ENCODE measurements at regions not wholly inside any gene's neighbourhood (a gene's known extent, or its start where the extent isn't known, plus 50 kb on each side); places are given as distances from the start of the nearest gene placed in this dataset.

DNA sequence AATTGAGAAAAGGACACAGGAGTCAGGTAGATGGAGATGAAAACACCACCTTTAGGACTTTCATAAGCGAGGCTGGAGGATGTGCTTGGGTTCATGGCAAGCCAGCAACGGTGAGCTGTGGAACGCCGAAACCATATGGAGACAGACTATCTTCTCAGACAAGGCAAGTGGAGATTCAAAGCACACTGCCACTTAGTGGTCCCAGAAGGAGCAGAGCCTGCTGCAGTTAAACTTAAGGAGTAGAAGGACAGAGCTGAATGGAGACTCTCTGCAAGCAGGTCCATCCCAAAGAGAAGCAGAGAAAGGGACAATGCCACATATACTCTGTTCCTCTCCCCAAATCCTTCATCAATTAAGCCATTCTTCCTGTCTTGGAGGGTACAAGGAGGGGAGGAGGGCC lies 236.3 kb upstream of the HABP2 start:
- BruUV-seq (replicated peaks): no TSS peak
- Histone ChIP-seq H3K9me3 (ENCODE audit: control insufficient read depth, insufficient read depth, low read depth, low read length) (no peaks in the 10 kb centered on the region), H3K27ac (ENCODE audit: low read length) (no peak overlapping the region), H3K4me1 (ENCODE audit: control insufficient read depth, insufficient read depth, low read length) (no peaks in the 10 kb centered on the region), H3K4me3 (ENCODE audit: low read depth in 2 of 2, low read length in 2 of 2) (no peak overlapping the region), H3K36me3 (ENCODE audit: control insufficient read depth, insufficient read depth, low read length) (no peaks in the 10 kb centered on the region), H3K27me3 (ENCODE audit: control insufficient read depth, insufficient read depth, low read length) (peaks cover 10% of the 10 kb centered on the region)
- in situ Hi-C loops (cut with HindIII; ENCODE audit: low pct_unique_long_range_greater_than_20kb, low sequenced_read_pairs) (no loop called here), intact Hi-C loops (cut with micrococcal nuclease; ENCODE audit: unreplicated experiment) (no loop called here)
- POLR2A ChIA-PET: no interaction called here
- ATAC-seq (no peak), DNase-seq (ENCODE audit: low read depth, low spot score) (no peak)
- TF ChIP-seq, protein P1, sequence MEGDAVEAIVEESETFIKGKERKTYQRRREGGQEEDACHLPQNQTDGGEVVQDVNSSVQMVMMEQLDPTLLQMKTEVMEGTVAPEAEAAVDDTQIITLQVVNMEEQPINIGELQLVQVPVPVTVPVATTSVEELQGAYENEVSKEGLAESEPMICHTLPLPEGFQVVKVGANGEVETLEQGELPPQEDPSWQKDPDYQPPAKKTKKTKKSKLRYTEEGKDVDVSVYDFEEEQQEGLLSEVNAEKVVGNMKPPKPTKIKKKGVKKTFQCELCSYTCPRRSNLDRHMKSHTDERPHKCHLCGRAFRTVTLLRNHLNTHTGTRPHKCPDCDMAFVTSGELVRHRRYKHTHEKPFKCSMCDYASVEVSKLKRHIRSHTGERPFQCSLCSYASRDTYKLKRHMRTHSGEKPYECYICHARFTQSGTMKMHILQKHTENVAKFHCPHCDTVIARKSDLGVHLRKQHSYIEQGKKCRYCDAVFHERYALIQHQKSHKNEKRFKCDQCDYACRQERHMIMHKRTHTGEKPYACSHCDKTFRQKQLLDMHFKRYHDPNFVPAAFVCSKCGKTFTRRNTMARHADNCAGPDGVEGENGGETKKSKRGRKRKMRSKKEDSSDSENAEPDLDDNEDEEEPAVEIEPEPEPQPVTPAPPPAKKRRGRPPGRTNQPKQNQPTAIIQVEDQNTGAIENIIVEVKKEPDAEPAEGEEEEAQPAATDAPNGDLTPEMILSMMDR (IDR thresholded peaks at IDR 0.05): 0 out of 2 replicates have a peak, but pooled peaks have one; percentile 18
- TF ChIP-seq, protein P2, sequence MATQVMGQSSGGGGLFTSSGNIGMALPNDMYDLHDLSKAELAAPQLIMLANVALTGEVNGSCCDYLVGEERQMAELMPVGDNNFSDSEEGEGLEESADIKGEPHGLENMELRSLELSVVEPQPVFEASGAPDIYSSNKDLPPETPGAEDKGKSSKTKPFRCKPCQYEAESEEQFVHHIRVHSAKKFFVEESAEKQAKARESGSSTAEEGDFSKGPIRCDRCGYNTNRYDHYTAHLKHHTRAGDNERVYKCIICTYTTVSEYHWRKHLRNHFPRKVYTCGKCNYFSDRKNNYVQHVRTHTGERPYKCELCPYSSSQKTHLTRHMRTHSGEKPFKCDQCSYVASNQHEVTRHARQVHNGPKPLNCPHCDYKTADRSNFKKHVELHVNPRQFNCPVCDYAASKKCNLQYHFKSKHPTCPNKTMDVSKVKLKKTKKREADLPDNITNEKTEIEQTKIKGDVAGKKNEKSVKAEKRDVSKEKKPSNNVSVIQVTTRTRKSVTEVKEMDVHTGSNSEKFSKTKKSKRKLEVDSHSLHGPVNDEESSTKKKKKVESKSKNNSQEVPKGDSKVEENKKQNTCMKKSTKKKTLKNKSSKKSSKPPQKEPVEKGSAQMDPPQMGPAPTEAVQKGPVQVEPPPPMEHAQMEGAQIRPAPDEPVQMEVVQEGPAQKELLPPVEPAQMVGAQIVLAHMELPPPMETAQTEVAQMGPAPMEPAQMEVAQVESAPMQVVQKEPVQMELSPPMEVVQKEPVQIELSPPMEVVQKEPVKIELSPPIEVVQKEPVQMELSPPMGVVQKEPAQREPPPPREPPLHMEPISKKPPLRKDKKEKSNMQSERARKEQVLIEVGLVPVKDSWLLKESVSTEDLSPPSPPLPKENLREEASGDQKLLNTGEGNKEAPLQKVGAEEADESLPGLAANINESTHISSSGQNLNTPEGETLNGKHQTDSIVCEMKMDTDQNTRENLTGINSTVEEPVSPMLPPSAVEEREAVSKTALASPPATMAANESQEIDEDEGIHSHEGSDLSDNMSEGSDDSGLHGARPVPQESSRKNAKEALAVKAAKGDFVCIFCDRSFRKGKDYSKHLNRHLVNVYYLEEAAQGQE (IDR thresholded peaks at IDR 0.05; ENCODE audit: insufficient read depth in 1 of 2, low read depth in 2 of 2, low read length in 1 of 2): no peak
- TF ChIP-seq POLR2AphosphoS5 (IDR thresholded peaks at IDR 0.05; ENCODE audit: low read depth, low read length): no peak
- CTCF ChIA-PET: no interaction called here

DNA sequence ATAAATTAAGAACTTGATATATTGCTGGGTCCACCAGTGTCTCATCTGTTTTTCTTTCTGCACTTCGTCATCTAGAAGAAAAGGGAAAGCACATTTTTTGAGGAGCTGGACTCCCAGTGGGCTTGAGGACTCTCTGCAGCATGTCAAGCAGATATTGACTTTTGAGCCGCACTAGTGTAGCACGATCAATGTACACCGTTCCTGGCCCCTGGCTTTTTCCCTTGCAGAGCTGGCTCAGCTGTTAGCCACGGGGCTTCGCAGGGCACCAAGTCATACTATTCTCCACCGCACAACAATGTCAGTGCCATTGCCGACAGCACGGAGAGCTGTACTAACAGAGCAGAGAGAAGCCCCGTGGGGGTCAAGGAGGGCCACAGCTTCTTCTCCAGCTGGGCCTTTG lies 235.4 kb upstream of the HABP2 start:
- no peak for DNase-seq (ENCODE audit: low read depth, low spot score)
- TF ChIP-seq, protein P1 (IDR thresholded peaks at IDR 0.05): no peak
- TF ChIP-seq, protein P2 (IDR thresholded peaks at IDR 0.05; ENCODE audit: insufficient read depth in 1 of 2, low read depth in 2 of 2, low read length in 1 of 2): no peak
- TF ChIP-seq POLR2AphosphoS5 (IDR thresholded peaks at IDR 0.05; ENCODE audit: low read depth, low read length) (no peak), TCF7L2 (IDR thresholded peaks at IDR 0.05; ENCODE audit: low read depth, low read length) (no peak), SIN3A (IDR thresholded peaks at IDR 0.05; ENCODE audit: borderline replicate concordance, insufficient read depth, low read depth, low read length) (no peak)
- H3K4me1 ChIP-seq (ENCODE audit: control insufficient read depth, insufficient read depth, low read length): no peaks in the 10 kb centered on the region
- ChIA-PET CTCF (no interaction called here), POLR2A (no interaction called here)
- H3K27ac ChIP-seq (ENCODE audit: low read length): no peak overlapping the region
- no TSS peak for BruUV-seq (replicated peaks)
- peaks cover 10% of the 10 kb centered on the region for H3K27me3 ChIP-seq (ENCODE audit: control insufficient read depth, insufficient read depth, low read length)
- intact Hi-C loops (cut with micrococcal nuclease; ENCODE audit: unreplicated experiment) (no loop called here), in situ Hi-C loops (cut with HindIII; ENCODE audit: low pct_unique_long_range_greater_than_20kb, low sequenced_read_pairs) (no loop called here)
- ATAC-seq: no peak
- H3K9me3 ChIP-seq (ENCODE audit: control insufficient read depth, insufficient read depth, low read depth, low read length): no peaks in the 10 kb centered on the region
- no peaks in the 10 kb centered on the region for H3K36me3 ChIP-seq (ENCODE audit: control insufficient read depth, insufficient read depth, low read length)
- no peak overlapping the region for H3K4me3 ChIP-seq (ENCODE audit: low read depth in 2 of 2, low read length in 2 of 2)
